GM12872 (cell line): ENCODE measurements at regions not wholly inside any gene's neighbourhood (a gene's known extent, or its start where the extent isn't known, plus 50 kb on each side); places are given as distances from the start of the nearest gene placed in this dataset.

Source experiments
- CTCF ChIP-seq: IDR thresholded peaks from 3 replicates; pipeline ENCODE4 v1.5.1; 2011; ENCODE audit warnings: low read depth, mild to moderate bottlenecking, low read length, moderate library complexity; ENCODE audit not compliant: insufficient read depth

GRCh38 chr6:18931086-18931485 lies 543.9 kb downstream of the RNF144B start:
- TF ChIP-seq CTCF, result no peak

- no peak for TF ChIP-seq CTCF
Measured at GRCh38 chr6:18958146-18958545, 571.0 kb downstream of the RNF144B start.

- TF ChIP-seq CTCF, result no peak
Measured at GRCh38 chr6:18961566-18961965, 574.4 kb downstream of the RNF144B start.

- no peak for TF ChIP-seq CTCF
Measured at GRCh38 chr6:18962361-18962905, 575.3 kb downstream of the RNF144B start.

GRCh38 chr6:18963439-18963838 lies 576.3 kb downstream of the RNF144B start:
- TF ChIP-seq CTCF, result no peak

GRCh38 chr6:18973251-18973650 lies 586.1 kb downstream of the RNF144B start:
- TF ChIP-seq CTCF, result no peak

GRCh38 chr6:18976091-18976490 lies 588.9 kb downstream of the RNF144B start:
- TF ChIP-seq CTCF, result no peak
